Natural killer cell treated with Interleukin-12 subunit alpha and Interleukin-12 subunit beta and Interleukin-15 and Interleukin-18, amount 100 ng/mL, for 72 hours (primary cell): ENCODE measurements at regions not wholly inside any gene's neighbourhood (a gene's known extent, or its start where the extent isn't known, plus 50 kb on each side); places are given as distances from the start of the nearest gene placed in this dataset.

Experiments used
- ATAC-seq, 2 donors: fragments of 150-1000 bp; cut with Tn5 transposase in 1 of 2; sonication (Bioruptor Pico), chemical (Tn5 transposase) in 1 of 2; 2 replicates each; pipeline ENCODE4 v1.10.0; 2021
- DNase-seq: peaks from one replicate; pipeline ENCODE4 v3.0.0; 2022; ENCODE audit warnings: low spot score
- H3K27ac Mint-ChIP-seq, 2 donors: 1 replicate in 1 of 2; 2 replicates in 1 of 2; pipeline ENCODE4 v1.8.0; 2022; ENCODE audit warnings: mixed read lengths in 2 of 2, mild to moderate bottlenecking in 1 of 2, moderate library complexity in 1 of 2
- H3K27me3 Mint-ChIP-seq, 2 donors: 1 replicate in 1 of 2; 2 replicates in 1 of 2; pipeline ENCODE4 v1.8.0; 2022; ENCODE audit warnings: mixed read lengths in 2 of 2
- H3K36me3 Mint-ChIP-seq: one replicate; pipeline ENCODE4 v1.8.0; 2022; ENCODE audit warnings: mixed read lengths
- H3K4me1 Mint-ChIP-seq, 2 donors: 1 replicate in 1 of 2; 2 replicates in 1 of 2; pipeline ENCODE4 v1.8.0; 2022; ENCODE audit warnings: low read depth in 2 of 2, mixed read lengths in 2 of 2, mild to moderate bottlenecking in 1 of 2
- H3K4me3 Mint-ChIP-seq: one replicate; pipeline ENCODE4 v1.8.0; 2022; ENCODE audit warnings: mixed read lengths
- H3K9me3 Mint-ChIP-seq: 2 replicates; pipeline ENCODE4 v1.8.0; 2022; ENCODE audit warnings: mixed read lengths

DNA sequence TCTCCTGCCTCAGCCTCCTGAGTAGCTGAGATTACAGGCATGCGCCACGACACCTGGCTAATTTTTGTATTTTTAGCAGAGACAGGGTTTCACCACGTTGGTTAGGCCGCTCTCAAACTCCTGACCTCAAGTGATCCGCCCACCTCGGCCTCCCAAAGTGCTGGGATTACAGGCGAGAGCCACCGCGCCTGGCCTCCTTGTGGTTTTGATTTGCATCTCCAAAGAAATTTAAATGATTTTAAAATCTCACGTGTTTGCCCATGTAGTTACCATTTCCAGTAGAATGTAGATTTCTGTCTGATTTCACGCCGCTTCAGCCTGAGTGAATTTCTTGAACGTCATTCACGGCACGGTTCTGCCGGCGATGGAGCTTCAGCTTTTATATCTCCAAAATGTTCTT is 55.8 kb downstream of the IGF2 start:
- ATAC-seq (no peak), DNase-seq (no peak)
- Mint-ChIP-seq H3K4me3 (no peak overlapping the region), H3K27me3 (peaks cover 21 to 38% of the 10 kb centered on the region in 2 donors), H3K36me3 (peaks cover 7% of the 10 kb centered on the region), H3K27ac (no peak overlapping the region), H3K4me1 (no peaks in the 10 kb centered on the region), H3K9me3 (no peaks in the 10 kb centered on the region)

DNA sequence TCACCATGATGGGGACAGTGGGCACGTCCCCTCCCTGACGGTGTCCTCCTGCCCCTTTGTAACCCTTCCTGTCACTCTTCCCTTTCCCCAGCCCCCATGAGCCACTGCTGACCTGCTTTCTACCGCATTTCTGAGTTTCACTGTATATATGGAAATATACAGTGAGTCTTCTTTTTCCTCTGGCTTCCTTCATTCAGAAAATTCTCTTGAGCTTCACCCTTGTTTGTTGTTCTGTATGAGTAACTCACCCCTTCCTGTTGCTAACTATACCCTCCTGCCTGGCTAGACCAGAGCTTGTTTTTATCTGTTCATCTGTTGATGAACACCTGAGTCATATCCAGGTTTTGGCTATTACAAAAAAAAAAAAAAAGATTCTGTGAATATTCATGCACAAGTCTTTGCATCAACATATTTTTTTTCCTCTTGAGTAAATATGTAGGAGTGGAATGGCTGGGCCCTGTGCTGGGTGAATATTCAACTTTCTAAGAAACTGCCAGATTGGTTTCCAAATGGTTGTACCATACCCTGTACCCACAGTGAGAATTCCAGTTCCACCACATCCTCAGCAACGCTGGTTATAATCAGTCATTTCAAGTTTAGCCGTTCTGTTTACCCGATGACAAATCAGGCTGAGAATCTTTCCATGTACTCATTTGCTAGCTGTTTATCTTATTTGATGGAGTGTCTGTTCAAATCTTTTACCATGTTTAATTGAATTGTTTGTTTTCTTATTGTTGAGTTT is 62.0 kb downstream of the IGF2 start:
- peak; percentile 35 for DNase-seq
- peak overlapping the region in 1 of 2 donors; percentile 9 for H3K27ac Mint-ChIP-seq
- ATAC-seq = peak; percentile 59 to 81
- no peaks in the 10 kb centered on the region for H3K9me3 Mint-ChIP-seq
- H3K36me3 Mint-ChIP-seq = no peaks in the 10 kb centered on the region
- peak overlapping the region; percentile 19 for H3K4me3 Mint-ChIP-seq
- peaks cover 28 to 47% of the 10 kb centered on the region in 2 donors for H3K27me3 Mint-ChIP-seq
- no peaks in the 10 kb centered on the region for H3K4me1 Mint-ChIP-seq

DNA sequence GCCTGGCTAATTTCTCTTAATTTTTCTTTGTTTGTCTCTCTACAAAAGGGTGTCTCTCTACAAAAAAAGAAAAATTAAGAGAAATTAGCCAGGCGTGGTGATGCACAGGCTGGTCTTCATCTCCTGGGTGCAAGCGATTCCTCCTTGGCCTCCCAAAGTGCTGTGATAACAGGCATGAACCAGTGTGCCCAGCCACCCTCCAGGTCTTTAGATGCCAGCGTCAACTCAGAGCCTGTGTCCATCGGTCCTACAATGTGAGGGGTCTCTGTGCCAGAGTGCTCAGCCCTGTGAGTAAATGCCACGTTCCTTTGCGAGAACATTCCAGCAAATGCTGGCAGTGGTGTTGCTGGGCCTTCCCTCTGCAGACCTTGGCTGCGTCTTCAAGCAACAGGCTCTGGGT is 62.7 kb downstream of the IGF2 start:
- no peak overlapping the region for H3K27ac Mint-ChIP-seq
- DNase-seq (peak; percentile 34), ATAC-seq (no peak)
- no peaks in the 10 kb centered on the region for H3K9me3 Mint-ChIP-seq
- H3K36me3 Mint-ChIP-seq = no peaks in the 10 kb centered on the region
- no peaks in the 10 kb centered on the region for H3K4me1 Mint-ChIP-seq
- peaks cover 29 to 47% of the 10 kb centered on the region in 2 donors for H3K27me3 Mint-ChIP-seq
- H3K4me3 Mint-ChIP-seq = no peak overlapping the region

DNA sequence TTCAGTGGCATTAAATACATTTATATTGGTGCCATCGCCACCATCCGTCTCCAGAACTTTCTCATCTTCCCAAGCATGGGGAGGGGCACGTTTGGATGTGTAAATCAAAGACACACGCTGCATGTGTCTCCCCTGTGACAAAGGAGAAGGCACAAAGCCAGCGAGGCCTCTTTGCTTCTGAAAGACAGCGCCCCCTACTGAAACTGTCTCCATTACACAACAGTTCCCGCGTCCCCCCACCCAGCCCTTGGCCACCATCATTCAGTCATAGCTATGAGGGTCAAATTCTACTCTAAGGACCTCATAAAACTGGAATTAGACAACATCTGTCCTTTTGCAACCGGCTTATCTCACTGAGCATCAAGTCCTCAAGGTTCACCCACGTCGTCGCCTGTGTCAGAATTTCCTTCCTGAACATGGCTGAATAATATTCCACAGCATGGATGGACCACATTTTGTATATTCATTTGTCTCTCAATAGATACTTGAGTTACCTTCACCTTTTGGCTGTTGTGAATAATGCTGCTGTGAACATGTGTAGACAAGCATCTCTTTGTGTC is 64.8 kb downstream of the IGF2 start:
- no peaks in the 10 kb centered on the region for H3K36me3 Mint-ChIP-seq
- no peaks in the 10 kb centered on the region for H3K9me3 Mint-ChIP-seq
- H3K27ac Mint-ChIP-seq = no peak overlapping the region
- no peaks in the 10 kb centered on the region for H3K4me1 Mint-ChIP-seq
- no peak overlapping the region for H3K4me3 Mint-ChIP-seq
- no peak for ATAC-seq
- peak; percentile 41 for DNase-seq
- peaks cover 29 to 32% of the 10 kb centered on the region in 2 donors for H3K27me3 Mint-ChIP-seq

DNA sequence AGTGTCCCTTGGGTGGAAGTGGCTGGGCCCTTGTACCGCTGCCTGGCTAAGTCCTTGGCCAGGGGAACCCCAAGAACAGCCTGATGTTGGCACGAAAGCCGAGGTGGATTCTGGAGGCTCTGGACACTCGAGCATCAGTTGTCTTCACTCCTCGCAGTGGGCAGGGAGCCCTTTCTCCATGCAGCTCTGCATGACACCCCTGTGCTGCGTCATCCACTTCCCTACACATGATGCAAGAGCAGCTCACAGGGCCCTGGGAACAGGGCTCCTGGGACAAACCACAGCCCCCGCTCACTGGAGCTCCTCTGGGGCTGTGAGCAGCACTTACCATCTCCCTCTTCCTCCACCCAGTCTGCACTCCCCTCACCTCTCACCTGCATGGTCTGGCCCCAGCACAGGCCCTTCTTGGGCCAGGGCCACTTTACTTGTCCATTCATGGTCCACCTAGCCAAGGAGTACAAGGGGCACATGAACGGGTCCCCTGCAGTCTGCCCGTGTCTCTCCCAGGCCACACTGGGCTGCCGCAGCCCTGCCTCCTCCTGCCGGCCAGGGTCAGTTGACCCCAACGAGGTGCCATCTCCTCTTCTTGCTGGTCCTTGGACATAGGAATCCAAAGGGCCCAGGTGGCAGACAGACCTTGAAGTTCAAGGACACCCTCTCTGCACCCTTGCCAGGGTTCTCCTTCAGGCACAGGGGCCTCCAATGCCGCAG is 66.5 kb downstream of the IGF2 start:
- no peaks in the 10 kb centered on the region for H3K4me1 Mint-ChIP-seq
- H3K4me3 Mint-ChIP-seq = no peak overlapping the region
- no peaks in the 10 kb centered on the region for H3K9me3 Mint-ChIP-seq
- H3K36me3 Mint-ChIP-seq = no peaks in the 10 kb centered on the region
- ATAC-seq = no peak
- H3K27ac Mint-ChIP-seq = no peak overlapping the region
- DNase-seq = no peak
- H3K27me3 Mint-ChIP-seq = peaks cover 28 to 29% of the 10 kb centered on the region in 2 donors

DNA sequence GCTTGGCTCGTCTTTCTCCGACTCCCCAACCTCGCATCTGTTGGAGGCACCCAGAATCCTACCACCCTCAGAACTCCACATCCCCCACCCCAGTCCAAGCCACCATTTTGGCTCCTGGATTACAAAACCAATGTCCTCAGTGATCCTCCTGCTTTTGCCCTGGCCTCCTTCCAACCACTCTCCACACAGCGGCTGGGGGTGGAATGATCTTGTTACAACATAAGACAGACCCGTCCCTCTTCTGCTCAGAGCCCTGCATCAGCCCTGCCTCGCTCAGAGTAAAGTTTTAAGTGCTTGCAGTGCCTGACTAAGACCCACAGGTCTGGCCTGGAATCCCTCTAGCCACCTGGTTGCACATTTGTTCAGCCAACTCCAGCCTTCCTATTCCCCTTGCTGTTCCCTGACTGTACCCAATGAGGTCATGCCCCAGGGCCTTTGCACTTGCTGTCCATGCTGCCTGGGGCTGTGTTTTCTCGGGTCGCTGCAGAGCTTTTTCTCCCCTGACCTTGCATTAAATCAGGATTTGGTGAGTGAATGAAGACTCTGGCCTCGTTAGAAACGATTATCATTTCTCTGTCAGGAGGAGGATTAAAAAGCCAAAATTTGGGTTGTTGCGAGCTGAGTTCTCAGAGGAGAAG is 67.3 kb downstream of the IGF2 start:
- no peak overlapping the region for H3K27ac Mint-ChIP-seq
- H3K9me3 Mint-ChIP-seq = no peaks in the 10 kb centered on the region
- H3K27me3 Mint-ChIP-seq = peaks cover 22 to 23% of the 10 kb centered on the region in 2 donors
- no peaks in the 10 kb centered on the region for H3K4me1 Mint-ChIP-seq
- DNase-seq = no peak
- no peak for ATAC-seq
- no peaks in the 10 kb centered on the region for H3K36me3 Mint-ChIP-seq
- no peak overlapping the region for H3K4me3 Mint-ChIP-seq
